ENCODE measurements at regions not wholly inside any gene's neighbourhood (a gene's known extent, or its start where the extent isn't known, plus 50 kb on each side); places are given as distances from the start of the nearest gene placed in this dataset.

GRCh38 chr14:104361921-104362681 lies 217.5 kb upstream of the C14orf180 start:
- BruUV-seq (replicated peaks), result no TSS peak
- TF ChIP-seq IRF9 (tag; IDR thresholded peaks at IDR 0.05) (no peak), HLTF (IDR thresholded peaks at IDR 0.05) (no peak), ZNF76 (CRISPR knock-in tag; IDR thresholded peaks at IDR 0.05; ENCODE audit: borderline replicate concordance) (no peak), XRCC3 (IDR thresholded peaks at IDR 0.05) (no peak), AFF4 (CRISPR knock-in tag; IDR thresholded peaks at IDR 0.05) (no peak)
- no peaks in the 10 kb centered on the region for H3K9me1 ChIP-seq (ENCODE audit: control insufficient read depth, insufficient read depth, low read length)
- peaks cover 0 to 17% of the 10 kb centered on the region in 2 experiments; a peak in 2 of 5 replicates for H3K27me3 ChIP-seq (ENCODE audit: control insufficient read depth in 2 of 2, insufficient read depth in 2 of 2, low read length in 2 of 2)
- intact Hi-C loops (cut with micrococcal nuclease), result no loop called here
- no peaks in the 10 kb centered on the region for H4K20me1 ChIP-seq (replicated peaks; ENCODE audit: control insufficient read depth, insufficient read depth, low read length)
- DNase-seq (ENCODE audit: extremely low read depth in 1 of 4, low spot score in 3 of 4), result no peak
- no peaks in the 10 kb centered on the region for H3K36me3 ChIP-seq (ENCODE audit: control insufficient read depth, insufficient read depth, low read length)
- no peaks in the 10 kb centered on the region for H3K9me3 ChIP-seq (replicated peaks; ENCODE audit: control insufficient read depth, insufficient read depth, low read depth, low read length)
- no peak for FAIRE-seq
- no peak overlapping the region for H3K4me3 ChIP-seq
- H3K9ac ChIP-seq (ENCODE audit: insufficient read depth in 1 of 2, low read depth in 2 of 2, low read length in 2 of 2), result no peak overlapping the region
- no peak overlapping the region for H3K27ac ChIP-seq (ENCODE audit: extremely low read depth, low read depth, low read length)
- H3K4me1 ChIP-seq (replicated peaks in 1 of 2; ENCODE audit: control insufficient read depth in 2 of 2, insufficient read depth in 2 of 2, low read length in 2 of 2), result no peaks in the 10 kb centered on the region
- 0% methylated on average over 8 of the region's 20 CpGs for WGBS (ENCODE audit: insufficient coverage, low coverage, missing lambda C conversion rate)
- POLR2A ChIA-PET, result interaction anchor here (0.6 kb wide), 1 partner anchor 77 kb away, joined by 3 read pairs; no protein-coding TSS in a partner anchor
- CTCF ChIA-PET (ENCODE audit: low intra/inter-chr PET ratio), result no interaction called here
- H3K4me2 ChIP-seq (ENCODE audit: insufficient read depth, low read length), result no peak overlapping the region
- in situ Hi-C loops (cut with MboI), result no loop called here
- H3K79me2 ChIP-seq (ENCODE audit: control insufficient read depth, insufficient read depth, low read length), result no peaks in the 10 kb centered on the region
- ATAC-seq, result no peak
- H2AFZ ChIP-seq (ENCODE audit: low read depth, low read length), result no peak overlapping the region

Measured in K562 (cell line).